GM12878 (cell line): ENCODE measurements at regions not wholly inside any gene's neighbourhood (a gene's known extent, or its start where the extent isn't known, plus 50 kb on each side); places are given as distances from the start of the nearest gene placed in this dataset.

Experiments used
- ATAC-seq: fragments of 200-7000 bp; cut with Tn5 transposase; 3 replicates; pipeline ENCODE4 v1.9.1; 2020; ENCODE audit warnings: mild to moderate bottlenecking, moderate library complexity
- BruUV-seq: library from RNA; stranded (reverse); fragments of 400-500 nt; replicated peaks from 2 replicates; lab custom pipeline; 2021; lab: Mats Ljungman, UMichigan
- CTCF ChIA-PET: fragments of 300-600 bp; sonication (Branson Sonifier 250); formaldehyde crosslinking; extraction: SDS; loops from one replicate; lab custom pipeline; 2021; ENCODE audit warnings: inconsistent platforms; lab: Yijun Ruan, JAX
- POLR2A ChIA-PET: fragments of 350-600 bp; formaldehyde crosslinking; extraction: SDS; loops from one replicate; lab custom pipeline; 2021; ENCODE audit warnings: inconsistent platforms; lab: Charles Lee
- RAD21 ChIA-PET: fragments of 300-600 bp; sonication (Branson Sonifier 250); formaldehyde crosslinking; loops from one replicate; lab custom pipeline; 2023; ENCODE audit warnings: antibody characterized with exemption; ENCODE audit not compliant: unreplicated experiment; lab: Charles Lee
- SMC1A ChIA-PET: fragments of 300-600 bp; sonication (Branson Sonifier 250); formaldehyde crosslinking; loops from one replicate; lab custom pipeline; 2023; ENCODE audit not compliant: unreplicated experiment, uncharacterized antibody; lab: Charles Lee
- DNase-seq: peaks from one replicate; pipeline ENCODE4 v3.0.0-alpha.2; 2011; ENCODE audit warnings: low read depth, low spot score
- FAIRE-seq: peaks from 3 replicates; lab custom pipeline; 2011; peaks lifted over from hg19 to GRCh38; lab: Jason Lieb, UNC
- H2AFZ ChIP-seq: 2 replicates; pipeline ENCODE4 v1.6.0; 2011; ENCODE audit warnings: low read depth, low read length, control low read depth; ENCODE audit not compliant: control insufficient read depth
- H3K27ac ChIP-seq: 2 replicates; pipeline ENCODE4 v1.5.1; 2011; ENCODE audit warnings: control low read depth; ENCODE audit not compliant: control insufficient read depth, insufficient read depth
- H3K27me3 ChIP-seq, 2 experiments: replicated peaks in 1 of 2; 2 replicates each; pipeline versions ENCODE4 v1.6.0 to v1.6.1; 2011; ENCODE audit warnings: low read length in 1 of 2; ENCODE audit not compliant: control insufficient read depth in 2 of 2, insufficient read depth in 2 of 2
- H3K36me3 ChIP-seq, 2 experiments: 2 replicates each; pipeline ENCODE4 v1.5.1; 2011; ENCODE audit warnings: low read length in 1 of 2; ENCODE audit not compliant: control insufficient read depth in 2 of 2, insufficient read depth in 2 of 2
- H3K4me1 ChIP-seq: 2 replicates; pipeline ENCODE4 v1.6.1; 2011; ENCODE audit warnings: mild to moderate bottlenecking, low read length, moderate library complexity, mixed read lengths; ENCODE audit not compliant: control insufficient read depth, insufficient read depth
- H3K4me2 ChIP-seq: 2 replicates; pipeline ENCODE4 v1.6.0; 2011; ENCODE audit warnings: control low read depth; ENCODE audit not compliant: control insufficient read depth, insufficient read depth
- H3K4me3 ChIP-seq: fragments of 200-600 bp; sonication (generic); 2 replicates; pipeline ENCODE4 v1.5.1; 2016
- H3K79me2 ChIP-seq: 2 replicates; pipeline ENCODE4 v1.6.0; 2011; ENCODE audit warnings: low read length; ENCODE audit not compliant: control insufficient read depth, insufficient read depth
- H3K9ac ChIP-seq: 2 replicates; pipeline ENCODE4 v1.8.0; 2011; ENCODE audit warnings: low read length, control low read depth, mixed read lengths; ENCODE audit not compliant: control insufficient read depth, insufficient read depth
- H3K9me3 ChIP-seq: replicated peaks from 3 replicates; pipeline ENCODE4 v1.5.1; 2011; ENCODE audit warnings: mild to moderate bottlenecking, low read length; ENCODE audit not compliant: control insufficient read depth, insufficient read depth
- H4K20me1 ChIP-seq: 2 replicates; pipeline ENCODE4 v1.6.0; 2011; ENCODE audit not compliant: control insufficient read depth, insufficient read depth
- BACH1 ChIP-seq: fragments of 450-650 bp; IDR thresholded peaks from 2 replicates; pipeline ENCODE4 v1.6.1; 2017; ENCODE audit warnings: mild to moderate bottlenecking, borderline replicate concordance
- BRCA1 ChIP-seq: IDR thresholded peaks from 2 replicates; pipeline ENCODE4 v1.6.1; 2011; ENCODE audit warnings: low read depth, low read length, improper control_type of control experiment
- DPF2 ChIP-seq: fragments of 450-650 bp; IDR thresholded peaks from 2 replicates; pipeline ENCODE4 v1.6.1; 2017; ENCODE audit warnings: mild to moderate bottlenecking
- EGR1 ChIP-seq, 2 experiments: IDR thresholded peaks; 1 replicate in 1 of 2; 2 replicates in 1 of 2; pipeline ENCODE4 v1.6.1; 2011 to 2012; ENCODE audit warnings: low read depth in 2 of 2, low read length in 2 of 2, borderline replicate concordance in 1 of 2, mild to moderate bottlenecking in 1 of 2, moderate library complexity in 1 of 2
- JUNB ChIP-seq: IDR thresholded peaks from 2 replicates; pipeline ENCODE4 v1.6.1; 2016; ENCODE audit warnings: antibody characterized with exemption, mild to moderate bottlenecking
- NFXL1 ChIP-seq: fragments of 450-650 bp; IDR thresholded peaks from 2 replicates; pipeline ENCODE4 v1.6.1; 2017; ENCODE audit warnings: antibody characterized with exemption, mild to moderate bottlenecking, borderline replicate concordance
- PML ChIP-seq: IDR thresholded peaks from 2 replicates; pipeline ENCODE4 v1.6.1; 2012; ENCODE audit warnings: low read length, inconsistent platforms
- RFX5 ChIP-seq: IDR thresholded peaks from 2 replicates; pipeline ENCODE4 v1.6.1; 2011; ENCODE audit warnings: low read depth, low read length, improper control_type of control experiment
- SMAD1 ChIP-seq: fragments of 450-650 bp; IDR thresholded peaks from 2 replicates; pipeline ENCODE4 v1.6.1; 2018; ENCODE audit warnings: mild to moderate bottlenecking, low read depth; ENCODE audit not compliant: partially characterized antibody
- WGBS: methylation state at CpG from one replicate; pipeline ENCODE4 v1.1.6; 2016; ENCODE audit warnings: low lambda C conversion rate; ENCODE audit not compliant: insufficient replicate concordance, insufficient coverage; ENCODE audit errors: missing lambda C conversion rate; 5-methylcytosine and 5-hydroxymethylcytosine counted together
- in situ Hi-C: fragments of 300-500 bp; cut with MboI; formaldehyde crosslinking; loops from 9 replicates; pipeline ENCODE4 v1.14.3; 2018; ENCODE audit warnings: mixed read lengths
- intact Hi-C: fragments of 100-400 bp; cut with micrococcal nuclease; formaldehyde crosslinking; loops from one replicate; pipeline ENCODE4 v1.14.2; 2022; ENCODE audit not compliant: unreplicated experiment
- TF ChIP-seq, protein P1 (sequence below): IDR thresholded peaks from 2 replicates; pipeline ENCODE4 v1.6.1; 2012; ENCODE audit warnings: low read depth, low read length, improper control_type of control experiment
- TF ChIP-seq, protein P2 (sequence below): IDR thresholded peaks from 2 replicates; pipeline ENCODE4 v1.6.1; 2012; ENCODE audit warnings: low read depth, low read length, improper control_type of control experiment
- TF ChIP-seq, protein P3 (sequence below): fragments of 450-650 bp; IDR thresholded peaks from 2 replicates; pipeline ENCODE4 v1.6.1; 2017; ENCODE audit warnings: antibody characterized with exemption, mild to moderate bottlenecking, moderate library complexity

DNA sequence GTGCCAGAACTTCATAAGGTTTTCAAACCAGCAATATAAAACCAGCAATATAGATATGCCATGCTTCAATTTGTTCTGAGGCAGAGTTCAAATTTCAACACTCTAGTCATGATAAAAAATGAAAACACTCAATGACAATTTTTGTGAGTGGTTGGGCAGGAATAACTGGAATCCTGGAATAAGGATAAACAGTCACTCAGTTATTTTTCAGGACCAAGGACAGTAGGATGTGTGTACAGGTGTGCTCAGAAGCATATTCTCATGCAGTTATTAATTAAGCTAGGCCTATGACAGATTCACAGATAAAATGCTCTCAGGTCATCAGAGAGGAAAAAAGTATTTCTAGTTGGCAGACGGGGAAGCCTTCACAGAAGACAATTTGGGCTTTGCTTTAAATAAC lies 117.3 kb upstream of the PPP2R2B start:
- BruUV-seq = no TSS peak
- 0% methylated on average over 1 of the region's 1 CpG for WGBS

DNA sequence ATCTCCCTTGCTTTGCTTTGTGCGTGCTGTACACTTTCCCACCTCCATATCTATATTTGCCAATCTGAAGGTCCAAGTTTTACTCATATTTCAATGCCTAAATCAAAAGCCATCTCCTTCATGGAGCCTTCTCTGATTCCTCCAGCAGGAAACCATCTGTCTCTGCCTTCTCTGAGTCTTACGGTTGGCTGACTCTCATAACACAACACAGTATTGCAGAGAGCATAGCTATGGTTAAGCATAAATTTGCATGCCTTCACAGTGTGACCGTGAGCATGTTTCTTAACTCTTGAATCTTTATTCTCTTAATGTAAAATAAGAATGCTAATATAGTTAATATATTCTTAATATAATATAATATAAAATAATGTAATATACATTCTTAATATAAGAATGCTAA lies 136.8 kb upstream of the PPP2R2B start:
- ChIA-PET POLR2A (no interaction called here), CTCF (interaction anchor here (0.6 kb wide), 1 partner anchor 411 kb away, joined by 3 read pairs; no protein-coding TSS in a partner anchor)
- no peak for ATAC-seq

More for the DNA sequence above, 117.3 kb upstream of the PPP2R2B start:
- POLR2A ChIA-PET = no interaction called here
- intact Hi-C loops = no loop called here
- FAIRE-seq (no peak), DNase-seq (no peak), ATAC-seq (no peak)
- in situ Hi-C loops = no loop called here
- SMC1A ChIA-PET = no interaction called here
- H2AFZ ChIP-seq = no peak overlapping the region
- H3K4me1 ChIP-seq = no peaks in the 10 kb centered on the region
- no peaks in the 10 kb centered on the region for H3K36me3 ChIP-seq
- no peaks in the 10 kb centered on the region for H3K27me3 ChIP-seq
- RAD21 ChIA-PET = no interaction called here
- no peaks in the 10 kb centered on the region for H3K9me3 ChIP-seq
- no peak for TF ChIP-seq PML
- no peak overlapping the region for H3K9ac ChIP-seq
- no peaks in the 10 kb centered on the region for H3K79me2 ChIP-seq
- no peak overlapping the region for H3K4me3 ChIP-seq
- no peak overlapping the region for H3K27ac ChIP-seq
- no peak overlapping the region for H3K4me2 ChIP-seq
- CTCF ChIA-PET = no interaction called here
- no peaks in the 10 kb centered on the region for H4K20me1 ChIP-seq

More for the DNA sequence above, 136.8 kb upstream of the PPP2R2B start:
- no peaks in the 10 kb centered on the region for H3K27me3 ChIP-seq
- no peaks in the 10 kb centered on the region for H3K36me3 ChIP-seq
- no peak overlapping the region for H3K4me3 ChIP-seq
- no peaks in the 10 kb centered on the region for H3K79me2 ChIP-seq
- no peak for FAIRE-seq
- RAD21 ChIA-PET = no interaction called here
- intact Hi-C loops = no loop called here
- no peak for DNase-seq
- H4K20me1 ChIP-seq = no peaks in the 10 kb centered on the region
- no peak overlapping the region for H2AFZ ChIP-seq
- TF ChIP-seq NFXL1 (no peak), RFX5 (no peak), SMAD1 (no peak), BACH1 (no peak), JUNB (no peak), EGR1 (IDR thresholded peaks at IDR 0.05; ENCODE audit: borderline replicate concordance in 1 of 2, low read depth in 2 of 2, low read length in 2 of 2) (no peak), BRCA1 (no peak), DPF2 (no peak)
- TF ChIP-seq, protein P1, sequence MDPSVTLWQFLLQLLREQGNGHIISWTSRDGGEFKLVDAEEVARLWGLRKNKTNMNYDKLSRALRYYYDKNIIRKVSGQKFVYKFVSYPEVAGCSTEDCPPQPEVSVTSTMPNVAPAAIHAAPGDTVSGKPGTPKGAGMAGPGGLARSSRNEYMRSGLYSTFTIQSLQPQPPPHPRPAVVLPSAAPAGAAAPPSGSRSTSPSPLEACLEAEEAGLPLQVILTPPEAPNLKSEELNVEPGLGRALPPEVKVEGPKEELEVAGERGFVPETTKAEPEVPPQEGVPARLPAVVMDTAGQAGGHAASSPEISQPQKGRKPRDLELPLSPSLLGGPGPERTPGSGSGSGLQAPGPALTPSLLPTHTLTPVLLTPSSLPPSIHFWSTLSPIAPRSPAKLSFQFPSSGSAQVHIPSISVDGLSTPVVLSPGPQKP = no peak
- TF ChIP-seq, protein P2, sequence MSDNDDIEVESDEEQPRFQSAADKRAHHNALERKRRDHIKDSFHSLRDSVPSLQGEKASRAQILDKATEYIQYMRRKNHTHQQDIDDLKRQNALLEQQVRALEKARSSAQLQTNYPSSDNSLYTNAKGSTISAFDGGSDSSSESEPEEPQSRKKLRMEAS = no peak
- TF ChIP-seq, protein P3, sequence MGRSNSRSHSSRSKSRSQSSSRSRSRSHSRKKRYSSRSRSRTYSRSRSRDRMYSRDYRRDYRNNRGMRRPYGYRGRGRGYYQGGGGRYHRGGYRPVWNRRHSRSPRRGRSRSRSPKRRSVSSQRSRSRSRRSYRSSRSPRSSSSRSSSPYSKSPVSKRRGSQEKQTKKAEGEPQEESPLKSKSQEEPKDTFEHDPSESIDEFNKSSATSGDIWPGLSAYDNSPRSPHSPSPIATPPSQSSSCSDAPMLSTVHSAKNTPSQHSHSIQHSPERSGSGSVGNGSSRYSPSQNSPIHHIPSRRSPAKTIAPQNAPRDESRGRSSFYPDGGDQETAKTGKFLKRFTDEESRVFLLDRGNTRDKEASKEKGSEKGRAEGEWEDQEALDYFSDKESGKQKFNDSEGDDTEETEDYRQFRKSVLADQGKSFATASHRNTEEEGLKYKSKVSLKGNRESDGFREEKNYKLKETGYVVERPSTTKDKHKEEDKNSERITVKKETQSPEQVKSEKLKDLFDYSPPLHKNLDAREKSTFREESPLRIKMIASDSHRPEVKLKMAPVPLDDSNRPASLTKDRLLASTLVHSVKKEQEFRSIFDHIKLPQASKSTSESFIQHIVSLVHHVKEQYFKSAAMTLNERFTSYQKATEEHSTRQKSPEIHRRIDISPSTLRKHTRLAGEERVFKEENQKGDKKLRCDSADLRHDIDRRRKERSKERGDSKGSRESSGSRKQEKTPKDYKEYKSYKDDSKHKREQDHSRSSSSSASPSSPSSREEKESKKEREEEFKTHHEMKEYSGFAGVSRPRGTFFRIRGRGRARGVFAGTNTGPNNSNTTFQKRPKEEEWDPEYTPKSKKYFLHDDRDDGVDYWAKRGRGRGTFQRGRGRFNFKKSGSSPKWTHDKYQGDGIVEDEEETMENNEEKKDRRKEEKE = no peak
- no peaks in the 10 kb centered on the region for H3K9me3 ChIP-seq
- H3K27ac ChIP-seq = no peak overlapping the region
- no TSS peak for BruUV-seq
- 11% methylated on average over 3 of the region's 3 CpGs for WGBS
- no peaks in the 10 kb centered on the region for H3K4me1 ChIP-seq
- no peak overlapping the region for H3K4me2 ChIP-seq
- H3K9ac ChIP-seq = no peak overlapping the region
- in situ Hi-C loops = no loop called here
- SMC1A ChIA-PET = no interaction called here
